Kidney (tissue), 13 donors: ENCODE measurements at regions not wholly inside any gene's neighbourhood (a gene's known extent, or its start where the extent isn't known, plus 50 kb on each side); places are given as distances from the start of the nearest gene placed in this dataset.

Source experiments
- DNase-seq, 5 donors: peaks; one replicate each; pipeline ENCODE4 v3.0.0-alpha.2; 2013 to 2020
- FAIRE-seq: peaks from 2 replicates; lab custom pipeline; 2012; peaks lifted over from hg19 to GRCh38; lab: Jason Lieb, UNC
- H3K27ac ChIP-seq, 2 donors: one replicate each; pipeline ENCODE4 v1.7.0; 2013; ENCODE audit warnings: low read depth in 2 of 2, low read length in 2 of 2, inconsistent platforms in 1 of 2
- H3K27me3 ChIP-seq: one replicate; pipeline ENCODE4 v1.7.1; 2013; ENCODE audit warnings: low read length, inconsistent platforms; ENCODE audit not compliant: control insufficient read depth, insufficient read depth
- H3K36me3 ChIP-seq, 3 donors: one replicate each; pipeline versions ENCODE4 v1.7.0 to v1.7.1; 2013; ENCODE audit warnings: low read length in 3 of 3, control low read depth in 1 of 3, inconsistent platforms in 1 of 3; ENCODE audit not compliant: insufficient read depth in 3 of 3, control insufficient read depth in 2 of 3
- H3K4me1 ChIP-seq, 3 donors: one replicate each; pipeline versions ENCODE4 v1.7.0 to v1.7.1; 2013; ENCODE audit warnings: low read length in 3 of 3, inconsistent platforms in 1 of 3, low read depth in 1 of 3; ENCODE audit not compliant: control insufficient read depth in 2 of 3, insufficient read depth in 2 of 3
- H3K4me3 ChIP-seq, 3 donors: one replicate each; pipeline versions ENCODE4 v1.7.0 to v1.8.1; 2013; ENCODE audit warnings: low read length in 3 of 3, control low read depth in 1 of 3, inconsistent platforms in 1 of 3
- H3K9ac ChIP-seq, 3 donors: one replicate each; pipeline versions ENCODE4 v1.7.0 to v1.7.1; 2013; ENCODE audit warnings: low read length in 3 of 3, control low read depth in 1 of 3, inconsistent platforms in 1 of 3
- H3K9me3 ChIP-seq, 3 donors: one replicate each; pipeline versions ENCODE4 v1.7.0 to v1.7.1; 2013; ENCODE audit warnings: low read length in 3 of 3, control low read depth in 1 of 3, inconsistent platforms in 1 of 3; ENCODE audit not compliant: control insufficient read depth in 2 of 3, insufficient read depth in 1 of 3
- CTCF ChIP-seq: IDR thresholded peaks from 3 replicates; pipeline ENCODE4 v1.5.1; 2012; ENCODE audit warnings: mild to moderate bottlenecking, moderate library complexity, borderline replicate concordance; ENCODE audit not compliant: insufficient read depth; ENCODE audit errors: extremely low read depth
- intact Hi-C: fragments of 100-400 bp; cut with DNase I; formaldehyde crosslinking; loops from one replicate; pipeline ENCODE4 v1.11.1; 2022
- donor health status: control.
- donor health status: control.
- donor health status: control.
- donor health status: control.
- donor health status: control.
- donor health status: DM: yes; HTN: yes; CAD: no.
- donor health status: Normal renal cell carcinoma (clear cell type).

GRCh38 chr1:186775881-186776560, 52.7 kb upstream of the PLA2G4A start:
- Histone ChIP-seq H3K4me3 (no peak overlapping the region), H3K27me3 (no peaks in the 10 kb centered on the region), H3K4me1 (no peaks in the 10 kb centered on the region), H3K27ac (no peak overlapping the region), H3K9me3 (no peaks in the 10 kb centered on the region), H3K36me3 (no peaks in the 10 kb centered on the region), H3K9ac (no peak overlapping the region)
- TF ChIP-seq CTCF, result no peak
- DNase-seq (no peak), FAIRE-seq (no peak)
- intact Hi-C loops, result no loop called here

- no peak overlapping the region for H3K9ac ChIP-seq
- no peak for TF ChIP-seq CTCF
- intact Hi-C loops, result no loop called here
- no peaks in the 10 kb centered on the region for H3K9me3 ChIP-seq
- no peaks in the 10 kb centered on the region for H3K4me1 ChIP-seq
- no peaks in the 10 kb centered on the region for H3K36me3 ChIP-seq
- DNase-seq (peak in 1 of 5 donors; percentile 3), FAIRE-seq (no peak)
- H3K4me3 ChIP-seq, result no peak overlapping the region
- H3K27me3 ChIP-seq, result no peaks in the 10 kb centered on the region
- H3K27ac ChIP-seq, result no peak overlapping the region
These were observed 53.7 kb upstream of the PLA2G4A start for GRCh38 chr1:186775036-186775435.

GRCh38 chr1:186772228-186772627, 56.5 kb upstream of the PLA2G4A start:
- no peak for FAIRE-seq

More at GRCh38 chr1:186772228-186772627, 56.5 kb upstream of the PLA2G4A start:
- intact Hi-C loops, result no loop called here
- no peaks in the 10 kb centered on the region for H3K9me3 ChIP-seq
- no peaks in the 10 kb centered on the region for H3K36me3 ChIP-seq
- no peak overlapping the region for H3K4me3 ChIP-seq
- no peaks in the 10 kb centered on the region for H3K27me3 ChIP-seq
- H3K4me1 ChIP-seq, result no peaks in the 10 kb centered on the region
- no peak overlapping the region for H3K27ac ChIP-seq
- H3K9ac ChIP-seq, result no peak overlapping the region
- no peak for TF ChIP-seq CTCF
- no peak for DNase-seq
